ENCODE measurements at regions not wholly inside any gene's neighbourhood (a gene's known extent, or its start where the extent isn't known, plus 50 kb on each side); places are given as distances from the start of the nearest gene placed in this dataset.

- H3K4me3 ChIP-seq: no peak overlapping the region
- H3K36me3 ChIP-seq: no peaks in the 10 kb centered on the region
- no peak overlapping the region for H3K27ac ChIP-seq
- no peaks in the 10 kb centered on the region for H3K27me3 ChIP-seq
- H3K4me1 ChIP-seq: peaks cover 0 to 10% (median 0%) of the 10 kb centered on the region in 3 donors
- WGBS, 2 donors (ENCODE audit: low coverage in 1 of 2): 78 to 90% methylated on average over 2 to 8 of the region's 8 CpGs
- H3K9me3 ChIP-seq: no peaks in the 10 kb centered on the region
- TF ChIP-seq POLR2A (IDR thresholded peaks at IDR 0.05) (no peak), CTCF (IDR thresholded peaks at IDR 0.05) (no peak), POLR2AphosphoS5 (IDR thresholded peaks at IDR 0.05) (no peak), EP300 (IDR thresholded peaks at IDR 0.05) (no peak)
- no peak for ATAC-seq
Measured at GRCh38 chr1:175861626-175862367, 118.4 kb upstream of the TNR start.

- no peak overlapping the region for H3K27ac ChIP-seq
- no peak overlapping the region for H3K4me3 ChIP-seq
- no peak for ATAC-seq
- no peaks in the 10 kb centered on the region for H3K27me3 ChIP-seq
- TF ChIP-seq POLR2AphosphoS5 (IDR thresholded peaks at IDR 0.05) (no peak), CTCF (IDR thresholded peaks at IDR 0.05) (no peak), POLR2A (IDR thresholded peaks at IDR 0.05) (no peak), EP300 (IDR thresholded peaks at IDR 0.05) (no peak)
- no peaks in the 10 kb centered on the region for H3K9me3 ChIP-seq
- no peaks in the 10 kb centered on the region for H3K4me1 ChIP-seq
- no peaks in the 10 kb centered on the region for H3K36me3 ChIP-seq
- WGBS, 2 donors (ENCODE audit: low coverage in 1 of 2): 26 to 52% methylated on average over 2 to 6 of the region's 6 CpGs
Measured at GRCh38 chr1:175857756-175858155, 114.4 kb upstream of the TNR start.

DNA sequence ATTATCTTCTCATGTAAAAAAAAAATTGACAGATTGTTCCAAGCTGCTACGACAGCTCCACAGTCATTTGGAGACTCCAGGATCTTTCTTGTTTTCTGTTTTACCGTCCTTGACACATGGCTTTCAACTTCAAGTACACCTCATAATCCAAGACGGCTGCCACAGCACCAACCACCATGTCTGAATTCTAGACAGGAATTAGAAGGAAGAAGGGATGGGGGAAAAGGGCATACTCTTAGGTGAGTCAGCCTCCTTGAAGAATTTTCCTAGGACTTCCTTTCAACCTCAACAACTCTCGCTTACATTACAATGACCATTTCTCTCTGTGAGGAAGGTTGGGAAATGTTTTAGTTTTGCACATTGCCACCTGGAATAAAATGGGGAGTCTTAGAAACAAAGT is 110.3 kb upstream of the TNR start:
- Histone ChIP-seq H3K27me3 (no peaks in the 10 kb centered on the region), H3K27ac (no peak overlapping the region), H3K4me1 (no peaks in the 10 kb centered on the region), H3K4me3 (no peak overlapping the region), H3K36me3 (no peaks in the 10 kb centered on the region), H3K9me3 (no peaks in the 10 kb centered on the region)
- 84% methylated on average over 4 of the region's 4 CpGs for WGBS, 2 donors (ENCODE audit: low coverage in 1 of 2)
- no peak for ATAC-seq
- TF ChIP-seq POLR2AphosphoS5 (IDR thresholded peaks at IDR 0.05) (no peak), EP300 (IDR thresholded peaks at IDR 0.05) (no peak), CTCF (IDR thresholded peaks at IDR 0.05) (no peak), POLR2A (IDR thresholded peaks at IDR 0.05) (no peak)

DNA sequence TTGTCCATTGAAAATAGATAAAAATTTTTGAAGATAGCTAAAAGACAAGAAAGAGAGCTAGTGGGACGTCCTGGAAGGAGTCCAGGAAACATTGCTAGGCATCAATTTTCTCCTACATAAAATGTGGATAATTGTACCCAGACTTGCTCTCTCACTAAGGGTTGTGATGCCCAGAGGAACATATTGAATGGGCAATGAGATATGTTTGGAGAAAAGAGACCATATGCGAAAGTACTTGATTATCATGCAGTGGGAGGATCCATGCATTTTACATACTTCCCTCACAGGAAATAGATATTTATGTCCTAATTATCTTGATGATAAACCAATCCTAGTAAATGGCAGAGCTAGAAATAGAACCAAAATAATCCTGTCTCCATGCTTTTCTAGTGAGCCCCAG is 108.4 kb upstream of the TNR start:
- no peak for ATAC-seq
- H3K4me3 ChIP-seq: no peak overlapping the region
- peaks cover 4% of the 10 kb centered on the region for H3K27me3 ChIP-seq
- no peaks in the 10 kb centered on the region for H3K9me3 ChIP-seq
- H3K27ac ChIP-seq: no peak overlapping the region
- WGBS, 2 donors (ENCODE audit: low coverage in 1 of 2): 81 to 85% methylated on average over 2 of the region's 2 CpGs
- TF ChIP-seq POLR2AphosphoS5 (IDR thresholded peaks at IDR 0.05): no peak
- no peak for TF ChIP-seq EP300 (IDR thresholded peaks at IDR 0.05)
- TF ChIP-seq POLR2A (IDR thresholded peaks at IDR 0.05): no peak
- TF ChIP-seq CTCF (IDR thresholded peaks at IDR 0.05): no peak
- no peaks in the 10 kb centered on the region for H3K36me3 ChIP-seq
- no peaks in the 10 kb centered on the region for H3K4me1 ChIP-seq

DNA sequence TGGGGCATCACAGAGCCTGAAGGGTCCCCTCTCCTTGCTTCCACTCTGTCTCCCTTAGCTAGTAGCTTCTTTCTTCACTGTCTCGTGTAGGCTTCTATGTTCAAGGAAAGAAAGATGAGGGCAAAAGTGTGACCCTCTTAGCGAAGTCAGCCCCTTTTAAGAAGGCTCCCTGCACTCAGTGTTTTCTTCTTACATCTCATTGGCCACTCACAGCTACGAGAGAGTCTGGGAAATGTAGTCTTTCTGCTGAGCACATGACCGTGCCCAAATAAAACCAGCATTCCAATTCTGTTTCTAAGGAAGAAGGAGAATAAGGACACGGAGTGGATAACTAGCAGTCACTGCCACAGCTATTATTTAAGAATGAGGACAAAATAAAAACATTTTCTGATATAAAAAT is 104.9 kb upstream of the TNR start:
- TF ChIP-seq POLR2A (IDR thresholded peaks at IDR 0.05) (no peak), POLR2AphosphoS5 (IDR thresholded peaks at IDR 0.05) (no peak), EP300 (IDR thresholded peaks at IDR 0.05) (no peak), CTCF (IDR thresholded peaks at IDR 0.05) (no peak)
- 30 to 38% methylated on average over 5 of the region's 5 CpGs for WGBS, 2 donors (ENCODE audit: low coverage in 1 of 2)
- Histone ChIP-seq H3K27me3 (peaks cover 9% of the 10 kb centered on the region), H3K4me1 (no peaks in the 10 kb centered on the region), H3K4me3 (no peak overlapping the region), H3K36me3 (no peaks in the 10 kb centered on the region), H3K27ac (no peak overlapping the region), H3K9me3 (no peaks in the 10 kb centered on the region)
- ATAC-seq: no peak

All from gastroesophageal sphincter (tissue), 4 donors.